GM18526 (cell line): ENCODE measurements at regions not wholly inside any gene's neighbourhood (a gene's known extent, or its start where the extent isn't known, plus 50 kb on each side); places are given as distances from the start of the nearest gene placed in this dataset.

Experiments used
- POLR2A ChIP-seq: IDR thresholded peaks from 3 replicates; pipeline ENCODE4 v1.6.1; 2011; ENCODE audit not compliant: insufficient read length; ENCODE audit errors: extremely low read depth

DNA sequence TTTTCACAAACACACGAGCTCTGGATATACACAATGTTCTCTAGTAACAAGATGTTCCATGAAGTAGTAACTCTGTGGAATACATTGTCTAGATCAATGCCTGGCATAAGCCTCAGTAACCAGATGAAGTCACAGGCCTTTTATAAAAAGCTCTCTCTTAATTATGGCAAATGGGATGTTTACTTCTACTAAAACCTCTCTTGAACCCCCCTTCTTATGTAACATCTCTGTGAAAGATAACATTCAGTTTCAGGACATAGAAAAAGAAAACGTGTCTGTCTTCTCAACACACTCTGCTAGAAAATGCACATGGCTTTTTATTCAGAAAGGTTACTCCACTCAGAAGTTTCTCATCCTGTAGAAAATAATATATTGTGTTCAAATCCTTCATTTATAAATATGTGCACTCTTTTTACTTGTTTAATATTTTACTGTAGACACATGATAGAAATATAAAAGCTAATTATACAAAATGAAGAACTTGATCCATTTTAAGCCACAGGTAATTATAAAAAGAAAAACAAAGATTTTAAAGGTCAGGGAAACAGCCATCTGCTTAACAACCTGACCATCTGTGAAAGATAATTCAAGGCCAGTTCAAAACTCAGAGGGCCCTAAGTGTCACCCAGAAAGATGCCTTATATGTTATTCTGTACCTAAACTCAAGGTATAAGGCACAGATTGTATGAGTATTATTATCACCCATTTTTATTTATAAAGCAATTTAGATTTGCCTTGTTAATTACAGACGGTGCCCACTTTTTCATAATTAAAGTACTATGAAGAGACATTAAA is 812.0 kb downstream of the CDH18 start:
- no peak for TF ChIP-seq POLR2A

DNA sequence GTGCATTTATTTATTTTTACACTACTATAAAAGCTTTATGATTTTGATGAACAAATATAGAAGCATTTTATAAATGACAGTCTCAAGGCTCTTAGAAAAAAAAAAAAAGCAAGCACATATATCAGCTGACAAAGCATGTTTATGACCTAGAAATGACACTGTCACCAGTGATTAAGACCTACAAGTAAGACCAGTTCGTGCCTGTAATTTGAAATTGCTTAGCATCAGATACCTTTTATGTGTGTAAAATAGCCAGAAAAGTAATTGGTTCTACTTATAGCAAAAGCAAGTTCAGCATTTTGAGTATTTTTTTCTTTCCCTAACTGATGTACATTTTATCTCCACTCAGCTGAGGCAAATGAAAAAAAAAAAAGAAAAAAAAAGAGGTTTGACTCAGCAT is 808.4 kb downstream of the CDH18 start:
- no peak for TF ChIP-seq POLR2A

DNA sequence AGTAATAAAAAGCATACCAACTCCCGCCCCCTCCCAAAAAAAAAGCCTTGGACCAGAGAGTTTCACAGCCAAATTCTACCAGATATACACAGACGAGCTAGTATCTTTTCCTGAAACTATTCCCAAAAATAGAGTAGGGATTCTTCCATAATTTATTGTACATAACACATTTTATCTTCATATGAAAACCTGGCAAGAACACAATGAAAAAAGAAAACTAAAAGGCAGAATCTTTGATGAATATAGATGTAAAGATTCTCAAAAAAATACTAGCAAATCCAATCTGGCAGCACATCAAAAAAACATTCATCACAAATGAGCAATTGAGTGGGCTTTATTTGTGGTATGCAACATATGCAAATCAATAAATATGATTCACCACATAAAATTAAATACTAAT is 798.8 kb downstream of the CDH18 start:
- TF ChIP-seq POLR2A, result no peak

- no peak for TF ChIP-seq POLR2A
Observed at GRCh38 chr5:19193631-19194030, 794.4 kb downstream of the CDH18 start.

DNA sequence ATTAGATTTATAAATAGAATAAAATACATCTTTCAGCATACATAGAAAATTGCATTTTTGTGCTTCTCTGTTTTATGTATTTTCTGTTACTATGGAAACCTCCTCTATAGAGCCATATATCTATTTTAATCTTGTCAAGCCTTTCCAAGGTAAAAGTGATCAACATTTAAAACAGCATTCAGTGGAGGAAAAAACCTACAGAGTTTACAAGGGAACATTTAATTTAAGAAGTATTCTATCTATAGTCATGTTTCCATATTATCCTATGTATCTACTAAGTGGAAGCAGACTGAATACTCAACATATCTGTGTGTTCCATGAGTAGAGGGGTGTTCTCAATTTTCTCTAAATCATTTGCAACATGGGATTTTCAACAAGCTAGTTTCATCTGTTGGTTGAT is 791.4 kb downstream of the CDH18 start:
- no peak for TF ChIP-seq POLR2A

- TF ChIP-seq POLR2A, result no peak
Observed at GRCh38 chr5:19200251-19200650, 787.7 kb downstream of the CDH18 start.

DNA sequence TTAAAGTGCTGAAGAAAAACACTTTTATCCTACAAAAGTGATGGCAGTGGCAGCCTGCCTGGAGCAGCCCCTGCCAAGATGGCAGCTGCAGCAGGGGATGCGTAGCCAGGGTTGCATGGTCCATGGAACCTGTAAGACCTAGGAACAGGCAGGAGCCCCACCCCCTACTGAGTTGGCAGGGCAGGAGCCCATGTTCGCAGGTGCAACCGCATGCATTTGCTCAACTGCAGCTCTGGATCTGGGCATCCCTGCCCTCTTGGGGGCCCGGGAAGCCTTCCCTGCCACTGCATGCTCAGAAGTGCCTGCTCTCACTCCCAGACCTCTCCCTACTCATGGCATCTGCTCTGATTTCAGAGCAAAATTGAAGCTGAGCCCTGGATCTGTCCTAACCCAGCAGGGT is 779.6 kb downstream of the CDH18 start:
- no peak for TF ChIP-seq POLR2A

GRCh38 chr5:19210886-19211285 is 777.1 kb downstream of the CDH18 start:
- TF ChIP-seq POLR2A, result no peak

GRCh38 chr5:19229179-19229835 is 758.7 kb downstream of the CDH18 start:
- TF ChIP-seq POLR2A, result no peak

- TF ChIP-seq POLR2A, result no peak
Observed at GRCh38 chr5:19233573-19233972, 754.4 kb downstream of the CDH18 start.

- TF ChIP-seq POLR2A, result no peak
Observed at GRCh38 chr5:19235101-19235584, 752.9 kb downstream of the CDH18 start.

- TF ChIP-seq POLR2A, result no peak
Observed at GRCh38 chr5:19240170-19240569, 747.8 kb downstream of the CDH18 start.

DNA sequence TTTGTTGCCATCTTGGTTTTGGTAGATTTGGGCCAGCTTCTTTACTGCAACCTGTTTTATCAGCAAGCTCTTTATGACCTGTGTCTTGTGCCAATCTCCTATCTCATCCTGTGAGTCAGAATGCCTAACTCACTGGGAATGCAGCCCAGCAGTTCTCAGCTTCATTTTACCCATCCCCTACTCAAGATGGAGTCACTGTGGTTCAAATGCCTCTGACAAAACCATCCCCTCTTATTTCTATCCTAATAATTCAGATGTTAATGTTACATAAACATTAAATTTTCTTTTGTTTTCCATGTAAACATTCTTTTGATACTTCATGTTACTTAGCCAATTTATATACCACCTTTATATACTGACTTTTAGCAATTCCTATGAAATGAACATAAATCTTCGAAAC is 746.3 kb downstream of the CDH18 start:
- TF ChIP-seq POLR2A, result no peak

DNA sequence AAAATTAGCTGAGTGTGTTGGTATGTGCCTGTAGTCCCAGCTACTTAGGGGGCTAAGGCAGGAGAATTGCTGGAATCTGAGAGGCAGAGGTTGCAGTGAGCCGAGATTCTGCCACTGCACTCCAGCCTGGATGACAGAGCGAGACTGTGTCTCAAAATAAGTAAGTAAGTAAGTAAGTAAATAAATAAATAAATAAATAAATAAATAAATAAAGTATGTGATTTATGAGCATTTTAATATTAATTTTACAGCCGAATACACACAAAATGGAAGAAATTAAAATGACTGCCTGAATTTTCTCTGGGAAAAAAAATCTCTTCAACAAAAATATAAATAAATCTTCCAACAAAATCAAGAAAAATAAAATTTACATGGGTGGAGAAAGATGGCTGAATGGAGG is 740.7 kb downstream of the CDH18 start:
- TF ChIP-seq POLR2A, result no peak

DNA sequence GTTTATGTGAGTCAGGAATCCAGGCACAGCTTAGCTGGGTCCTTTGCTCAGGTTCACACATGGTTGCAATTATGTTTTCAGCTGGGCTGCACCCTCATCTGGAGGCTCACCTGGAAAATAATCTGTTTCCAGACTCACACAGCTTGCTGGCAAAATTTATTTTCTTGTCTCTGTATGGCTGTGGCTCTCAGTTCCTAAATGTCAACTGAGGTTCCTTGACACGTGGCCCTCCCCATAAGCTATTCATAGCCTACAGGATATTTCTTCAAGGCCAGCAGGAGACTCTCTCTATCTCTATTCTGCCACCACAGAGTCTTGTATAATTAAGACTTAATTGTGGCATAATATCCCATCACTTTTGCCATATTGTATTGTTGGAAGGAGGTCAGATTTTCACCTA is 732.0 kb downstream of the CDH18 start:
- no peak for TF ChIP-seq POLR2A

GRCh38 chr5:19258686-19259085 is 729.3 kb downstream of the CDH18 start:
- no peak for TF ChIP-seq POLR2A

GRCh38 chr5:19261879-19262278 is 726.1 kb downstream of the CDH18 start:
- no peak for TF ChIP-seq POLR2A

GRCh38 chr5:19264821-19265220 is 723.2 kb downstream of the CDH18 start:
- TF ChIP-seq POLR2A, result no peak
